Fibroblast of lung (primary cell): ENCODE measurements at regions not wholly inside any gene's neighbourhood (a gene's known extent, or its start where the extent isn't known, plus 50 kb on each side); places are given as distances from the start of the nearest gene placed in this dataset.

ENCODE experiments used
- DNase-seq, 2 donors: peaks; one replicate each; pipeline versions ENCODE4 v3.0.0 to v3.0.0-alpha.2; 2010; ENCODE audit warnings: low read depth in 2 of 2
- H2AFZ ChIP-seq: 2 replicates; pipeline ENCODE4 v1.5.1; 2012; ENCODE audit warnings: low read length, control low read depth, inconsistent platforms
- H3K27ac ChIP-seq: 2 replicates; pipeline ENCODE4 v1.5.1; 2011; ENCODE audit warnings: low read length, control low read depth; ENCODE audit not compliant: insufficient read depth
- H3K27me3 ChIP-seq: 2 replicates; pipeline ENCODE4 v1.5.1; 2011; ENCODE audit warnings: mild to moderate bottlenecking, low read length; ENCODE audit not compliant: control insufficient read depth, insufficient read depth
- H3K36me3 ChIP-seq: 2 replicates; pipeline ENCODE4 v1.5.1; 2011; ENCODE audit warnings: low read length; ENCODE audit not compliant: control insufficient read depth, insufficient read depth
- H3K4me1 ChIP-seq: 2 replicates; pipeline ENCODE4 v1.5.1; 2011; ENCODE audit warnings: low read length; ENCODE audit not compliant: control insufficient read depth, insufficient read depth; ENCODE audit errors: extremely low read depth
- H3K4me2 ChIP-seq: 2 replicates; pipeline ENCODE4 v1.5.1; 2011; ENCODE audit warnings: low read length, control low read depth; ENCODE audit not compliant: insufficient read depth; ENCODE audit errors: extremely low read depth
- H3K4me3 ChIP-seq, 4 experiments: fragments of 200-600 bp in 1 of 4; sonication (generic) in 1 of 4; replicated peaks in 1 of 4; 2 replicates each; pipeline ENCODE4 v1.5.1; 2011 to 2016; ENCODE audit warnings: low read length in 4 of 4, low read depth in 3 of 4, mild to moderate bottlenecking in 3 of 4, control low read depth in 2 of 4, inconsistent platforms in 1 of 4, mixed read lengths in 1 of 4; ENCODE audit not compliant: insufficient read depth in 1 of 4; ENCODE audit errors: control extremely low read depth in 1 of 4
- H3K79me2 ChIP-seq: 2 replicates; pipeline ENCODE4 v1.5.1; 2012; ENCODE audit warnings: mild to moderate bottlenecking, low read length, inconsistent platforms; ENCODE audit not compliant: control insufficient read depth, insufficient read depth
- H3K9ac ChIP-seq: 2 replicates; pipeline ENCODE4 v1.5.1; 2011; ENCODE audit warnings: mild to moderate bottlenecking, low read length, control low read depth; ENCODE audit not compliant: insufficient read depth
- H3K9me3 ChIP-seq: 2 replicates; pipeline ENCODE4 v1.5.1; 2012; ENCODE audit warnings: low read depth, low read length; ENCODE audit not compliant: control insufficient read depth, insufficient read depth
- H4K20me1 ChIP-seq: 2 replicates; pipeline ENCODE4 v1.5.1; 2011; ENCODE audit warnings: low read length; ENCODE audit not compliant: control insufficient read depth, insufficient read depth; ENCODE audit errors: extremely low read depth
- CTCF ChIP-seq, 2 donors: IDR thresholded peaks in 1 of 2; conservative IDR thresholded peaks in 1 of 2; 1 replicate in 1 of 2; 2 replicates in 1 of 2; pipeline ENCODE4 v1.5.1; 2011 to 2012; ENCODE audit warnings: low read length in 2 of 2, control low read depth in 1 of 2, inconsistent platforms in 1 of 2, low read depth in 1 of 2, mild to moderate bottlenecking in 1 of 2
- EZH2 ChIP-seq: IDR thresholded peaks from 2 replicates; pipeline ENCODE4 v1.5.1; 2012; ENCODE audit warnings: low read length, control low read depth, mild to moderate bottlenecking; ENCODE audit errors: missing control alignments

- Histone ChIP-seq H3K27ac (no peak overlapping the region), H3K4me2 (no peak overlapping the region), H2AFZ (no peak overlapping the region), H3K4me1 (no peaks in the 10 kb centered on the region), H3K79me2 (no peaks in the 10 kb centered on the region), H3K27me3 (no peaks in the 10 kb centered on the region), H4K20me1 (no peaks in the 10 kb centered on the region), H3K4me3 (no peak overlapping the region), H3K9ac (no peak overlapping the region), H3K36me3 (no peaks in the 10 kb centered on the region), H3K9me3 (no peaks in the 10 kb centered on the region)
- TF ChIP-seq EZH2, result no peak
- no peak for TF ChIP-seq CTCF (conservative IDR thresholded peaks at IDR 0.05 in 1 of 2, IDR thresholded peaks at IDR 0.05 in 1 of 2; ENCODE audit: low read depth in 1 of 2, low read length in 2 of 2)
- no peak for DNase-seq
These were observed 156.9 kb upstream of the KCNN2 start for GRCh38 chr5:114204923-114205322.

GRCh38 chr5:114206640-114207039, 155.2 kb upstream of the KCNN2 start:
- Histone ChIP-seq H3K4me1 (no peaks in the 10 kb centered on the region), H3K9ac (no peak overlapping the region), H3K27ac (no peak overlapping the region), H2AFZ (no peak overlapping the region), H3K36me3 (no peaks in the 10 kb centered on the region), H3K4me3 (no peak overlapping the region), H4K20me1 (no peaks in the 10 kb centered on the region), H3K79me2 (no peaks in the 10 kb centered on the region), H3K9me3 (no peaks in the 10 kb centered on the region), H3K4me2 (no peak overlapping the region), H3K27me3 (no peaks in the 10 kb centered on the region)
- TF ChIP-seq EZH2 (no peak), CTCF (conservative IDR thresholded peaks at IDR 0.05 in 1 of 2, IDR thresholded peaks at IDR 0.05 in 1 of 2; ENCODE audit: low read depth in 1 of 2, low read length in 2 of 2) (no peak)
- DNase-seq, result no peak

- Histone ChIP-seq H3K79me2 (no peaks in the 10 kb centered on the region), H3K27ac (no peak overlapping the region), H3K9ac (no peak overlapping the region), H2AFZ (no peak overlapping the region), H3K9me3 (no peaks in the 10 kb centered on the region), H3K27me3 (no peaks in the 10 kb centered on the region), H3K4me3 (no peak overlapping the region), H3K36me3 (no peaks in the 10 kb centered on the region), H4K20me1 (no peaks in the 10 kb centered on the region), H3K4me2 (no peak overlapping the region), H3K4me1 (no peaks in the 10 kb centered on the region)
- no peak for DNase-seq
- TF ChIP-seq CTCF (conservative IDR thresholded peaks at IDR 0.05 in 1 of 2, IDR thresholded peaks at IDR 0.05 in 1 of 2; ENCODE audit: low read depth in 1 of 2, low read length in 2 of 2) (no peak), EZH2 (no peak)
These were observed 154.3 kb upstream of the KCNN2 start for GRCh38 chr5:114207615-114208014.
